ENCODE measurements at regions not wholly inside any gene's neighbourhood (a gene's known extent, or its start where the extent isn't known, plus 50 kb on each side); places are given as distances from the start of the nearest gene placed in this dataset.
"Not testable (repeated sequence)": the region's sequence is repeated elsewhere in the genome, so short reads cannot be mapped to it uniquely, and the experiment has no call there.

DNA sequence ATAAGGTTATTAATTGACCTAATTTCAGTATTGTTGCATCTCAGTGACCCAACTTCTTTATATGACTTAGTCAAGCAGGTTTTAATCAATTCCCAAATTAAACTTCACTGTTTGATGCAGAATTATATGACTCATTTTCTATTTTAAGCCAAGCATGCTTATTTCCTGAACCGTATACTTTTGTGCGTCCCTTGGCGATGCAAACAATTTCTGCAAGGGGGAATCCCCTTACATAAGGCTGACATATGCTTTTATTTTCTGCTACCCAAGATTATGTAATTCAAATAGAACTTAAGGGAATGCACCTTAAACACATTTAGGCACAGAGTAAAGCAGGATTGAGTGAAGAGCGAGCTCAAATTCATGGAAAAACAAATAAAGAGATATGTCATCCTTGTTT, 303.9 kb downstream of the PDCD6IP start:
- TF ChIP-seq, protein P1, sequence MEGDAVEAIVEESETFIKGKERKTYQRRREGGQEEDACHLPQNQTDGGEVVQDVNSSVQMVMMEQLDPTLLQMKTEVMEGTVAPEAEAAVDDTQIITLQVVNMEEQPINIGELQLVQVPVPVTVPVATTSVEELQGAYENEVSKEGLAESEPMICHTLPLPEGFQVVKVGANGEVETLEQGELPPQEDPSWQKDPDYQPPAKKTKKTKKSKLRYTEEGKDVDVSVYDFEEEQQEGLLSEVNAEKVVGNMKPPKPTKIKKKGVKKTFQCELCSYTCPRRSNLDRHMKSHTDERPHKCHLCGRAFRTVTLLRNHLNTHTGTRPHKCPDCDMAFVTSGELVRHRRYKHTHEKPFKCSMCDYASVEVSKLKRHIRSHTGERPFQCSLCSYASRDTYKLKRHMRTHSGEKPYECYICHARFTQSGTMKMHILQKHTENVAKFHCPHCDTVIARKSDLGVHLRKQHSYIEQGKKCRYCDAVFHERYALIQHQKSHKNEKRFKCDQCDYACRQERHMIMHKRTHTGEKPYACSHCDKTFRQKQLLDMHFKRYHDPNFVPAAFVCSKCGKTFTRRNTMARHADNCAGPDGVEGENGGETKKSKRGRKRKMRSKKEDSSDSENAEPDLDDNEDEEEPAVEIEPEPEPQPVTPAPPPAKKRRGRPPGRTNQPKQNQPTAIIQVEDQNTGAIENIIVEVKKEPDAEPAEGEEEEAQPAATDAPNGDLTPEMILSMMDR (IDR thresholded peaks at IDR 0.05; ENCODE audit: borderline replicate concordance, control extremely low read depth, extremely low read depth, insufficient read depth, missing control alignments) = no peak
- DNase-seq (ENCODE audit: low spot score) = no peak
- in situ Hi-C loops (cut with MboI; ENCODE audit: low sequenced_read_pairs, unreplicated experiment) = no loop called here

DNA sequence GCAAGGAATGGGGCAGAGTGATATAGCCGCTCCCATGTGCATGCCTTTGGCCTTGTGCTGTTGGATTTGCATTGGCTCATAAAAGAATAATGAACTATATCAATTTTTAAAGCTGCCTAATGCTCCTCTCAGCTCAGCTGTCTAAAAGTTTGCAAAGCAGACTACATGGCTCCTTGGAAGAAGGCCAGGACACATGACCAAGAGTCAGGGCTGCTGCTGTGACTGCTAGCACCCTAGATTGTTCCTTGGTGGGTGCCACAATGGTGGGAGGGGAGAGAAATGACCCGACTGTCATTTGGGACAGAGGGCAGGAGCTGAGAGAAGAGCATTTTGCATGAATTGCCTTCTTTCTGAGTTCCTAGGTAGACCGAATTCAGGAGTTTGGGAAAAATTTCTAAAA, 307.9 kb downstream of the PDCD6IP start:
- in situ Hi-C loops (cut with MboI; ENCODE audit: low sequenced_read_pairs, unreplicated experiment) = no loop called here
- TF ChIP-seq, protein P1 (IDR thresholded peaks at IDR 0.05; ENCODE audit: borderline replicate concordance, control extremely low read depth, extremely low read depth, insufficient read depth, missing control alignments) = no peak
- no peak for DNase-seq (ENCODE audit: low spot score)

DNA sequence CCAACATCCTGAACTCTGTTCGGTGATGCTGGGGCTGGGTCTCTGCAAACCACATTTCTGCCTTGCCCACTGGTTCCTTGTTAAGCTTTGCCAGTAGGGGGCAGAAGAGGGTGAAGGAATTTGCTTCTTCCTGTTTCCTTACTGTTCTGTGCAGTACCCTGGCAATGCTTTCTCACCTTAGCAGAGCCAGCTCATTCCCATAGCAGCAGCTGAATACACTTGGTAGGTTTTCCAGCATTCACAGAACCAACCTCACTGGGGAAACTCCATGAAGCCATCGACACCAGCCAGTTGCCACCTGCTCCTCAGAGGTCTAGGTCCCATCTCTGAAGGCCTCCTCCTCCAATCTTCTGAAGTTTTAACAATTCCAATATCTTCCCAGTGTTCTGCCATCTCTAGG, 308.4 kb downstream of the PDCD6IP start:
- DNase-seq (ENCODE audit: low spot score) = peak; percentile 22
- in situ Hi-C loops (cut with MboI; ENCODE audit: low sequenced_read_pairs, unreplicated experiment) = no loop called here
- TF ChIP-seq, protein P1 (IDR thresholded peaks at IDR 0.05; ENCODE audit: borderline replicate concordance, control extremely low read depth, extremely low read depth, insufficient read depth, missing control alignments) = peak; percentile 53

DNA sequence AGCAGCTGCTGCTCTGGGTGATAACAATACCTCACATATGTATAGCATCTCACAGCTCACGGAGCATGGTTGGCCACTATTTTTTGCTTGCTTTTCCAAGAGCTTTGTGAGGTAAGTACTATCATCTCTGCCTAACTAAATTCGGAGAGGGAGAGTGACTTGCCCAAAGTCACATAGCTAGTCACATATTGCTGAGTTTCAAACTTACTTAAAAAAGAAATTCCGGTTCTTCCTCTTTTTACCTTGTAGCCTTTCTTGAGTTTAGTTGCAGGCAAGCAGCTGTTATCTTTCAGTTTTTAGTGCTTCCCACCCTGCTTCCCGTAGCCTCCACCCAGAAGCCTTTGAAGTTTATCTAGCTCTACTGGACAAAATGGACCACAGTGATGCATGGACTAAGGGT, 309.2 kb downstream of the PDCD6IP start:
- TF ChIP-seq, protein P1 (IDR thresholded peaks at IDR 0.05; ENCODE audit: borderline replicate concordance, control extremely low read depth, extremely low read depth, insufficient read depth, missing control alignments) = no peak
- DNase-seq (ENCODE audit: low spot score) = peak; percentile 17
- in situ Hi-C loops (cut with MboI; ENCODE audit: low sequenced_read_pairs, unreplicated experiment) = no loop called here

DNA sequence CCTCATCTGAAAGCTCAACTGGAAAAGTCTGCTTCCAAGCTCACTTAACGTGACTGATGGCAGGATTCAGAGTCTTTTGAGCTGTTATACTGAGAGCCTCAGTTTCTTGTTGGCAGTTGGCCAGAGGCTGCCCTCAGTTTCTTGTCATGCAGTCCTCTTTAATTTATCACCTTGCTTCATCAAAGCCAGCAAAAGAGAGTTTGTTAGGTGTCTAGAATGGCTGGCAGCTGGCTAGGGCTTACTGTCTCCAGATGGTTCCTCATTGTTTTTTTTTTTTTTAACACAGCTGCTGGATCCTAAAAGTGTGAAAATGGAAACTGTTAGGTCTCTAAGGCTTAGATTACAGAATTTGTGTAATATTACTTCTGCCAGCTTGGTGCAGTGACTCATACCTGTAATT, 310.6 kb downstream of the PDCD6IP start:
- DNase-seq (ENCODE audit: low spot score) = no peak

DNA sequence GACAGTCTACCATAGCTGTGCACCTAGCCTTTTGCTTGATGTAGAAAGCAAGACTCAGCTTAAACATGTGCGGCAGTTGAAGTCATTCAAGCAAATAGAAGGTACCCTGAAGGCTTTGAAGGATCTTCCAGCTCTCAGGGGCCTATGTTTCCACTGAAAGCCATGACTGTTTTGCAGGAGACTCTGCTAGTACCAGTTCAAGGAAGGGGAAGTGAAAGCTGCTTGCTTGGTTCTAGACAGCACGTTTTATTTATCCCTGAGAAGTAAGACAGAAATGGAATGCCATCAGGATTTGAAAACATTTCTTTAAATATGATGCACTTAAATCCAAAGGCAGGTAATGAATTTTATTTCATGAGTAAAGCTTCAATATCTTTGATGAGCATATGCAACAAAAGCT, 311.4 kb downstream of the PDCD6IP start:
- in situ Hi-C loops (cut with MboI; ENCODE audit: low sequenced_read_pairs, unreplicated experiment) = no loop called here
- DNase-seq (ENCODE audit: low spot score) = no peak
- TF ChIP-seq, protein P1 (IDR thresholded peaks at IDR 0.05; ENCODE audit: borderline replicate concordance, control extremely low read depth, extremely low read depth, insufficient read depth, missing control alignments) = no peak

More for the DNA sequence above, 310.6 kb downstream of the PDCD6IP start:
- TF ChIP-seq, protein P1 (IDR thresholded peaks at IDR 0.05; ENCODE audit: borderline replicate concordance, control extremely low read depth, extremely low read depth, insufficient read depth, missing control alignments) = no peak
- in situ Hi-C loops (cut with MboI; ENCODE audit: low sequenced_read_pairs, unreplicated experiment) = no loop called here

DNA sequence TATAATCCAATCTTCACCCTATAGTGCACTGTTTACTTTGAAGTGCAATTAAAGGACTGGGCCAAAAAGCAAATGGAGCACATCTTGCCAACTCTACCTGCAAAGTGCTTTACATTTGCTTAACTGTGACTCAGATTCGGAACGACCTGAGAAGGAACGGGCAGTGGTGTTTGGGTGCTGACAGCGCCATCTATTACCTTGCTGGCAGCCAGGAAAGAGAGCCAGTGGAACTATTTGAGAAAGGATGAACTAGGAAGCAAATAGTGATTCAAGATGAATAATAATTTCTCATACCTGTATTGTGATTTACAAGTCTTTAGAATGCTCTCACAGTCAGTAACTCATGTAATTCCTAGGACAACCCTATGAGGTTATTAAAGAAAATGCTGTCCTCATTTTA, 312.9 kb downstream of the PDCD6IP start:
- TF ChIP-seq, protein P1 (IDR thresholded peaks at IDR 0.05; ENCODE audit: borderline replicate concordance, control extremely low read depth, extremely low read depth, insufficient read depth, missing control alignments) = no peak
- no peak for DNase-seq (ENCODE audit: low spot score)
- in situ Hi-C loops (cut with MboI; ENCODE audit: low sequenced_read_pairs, unreplicated experiment) = no loop called here

DNA sequence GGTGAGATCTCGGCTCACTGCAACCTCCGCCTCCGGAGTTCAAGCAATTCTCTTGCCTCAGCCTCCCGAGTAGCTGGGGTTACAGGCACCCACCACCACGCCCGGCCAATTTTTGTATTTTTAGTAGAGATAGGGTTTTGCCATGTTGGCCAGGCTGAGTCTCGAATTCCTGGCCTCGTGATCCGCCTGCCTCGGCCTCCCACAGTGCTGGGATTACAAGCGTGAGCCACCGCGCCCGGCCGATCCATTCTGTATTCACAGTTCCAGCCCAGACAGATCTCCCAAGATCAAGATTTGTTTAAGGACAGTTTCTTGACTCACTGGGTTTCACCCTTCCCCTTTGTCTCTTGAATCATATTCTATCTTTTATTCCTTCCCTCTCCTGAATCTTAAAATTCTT, 313.8 kb downstream of the PDCD6IP start:
- DNase-seq (ENCODE audit: low spot score); in situ Hi-C loops (cut with MboI; ENCODE audit: low sequenced_read_pairs, unreplicated experiment): not testable (repeated sequence)
